NT2/D1 (cell line): ENCODE measurements at regions not wholly inside any gene's neighbourhood (a gene's known extent, or its start where the extent isn't known, plus 50 kb on each side); places are given as distances from the start of the nearest gene placed in this dataset.

Source experiments
- SUZ12 ChIP-seq: IDR thresholded peaks from 2 replicates; pipeline ENCODE4 v1.6.1; 2011; ENCODE audit not compliant: insufficient read length, insufficient read depth; ENCODE audit errors: extremely low read depth
- YY1 ChIP-seq: IDR thresholded peaks from 2 replicates; pipeline ENCODE4 v1.6.1; 2011; ENCODE audit not compliant: insufficient read length, insufficient read depth
- ZNF274 ChIP-seq: IDR thresholded peaks from 2 replicates; pipeline ENCODE4 v1.6.1; 2011; ENCODE audit warnings: mild to moderate bottlenecking, low read depth, low read length

DNA sequence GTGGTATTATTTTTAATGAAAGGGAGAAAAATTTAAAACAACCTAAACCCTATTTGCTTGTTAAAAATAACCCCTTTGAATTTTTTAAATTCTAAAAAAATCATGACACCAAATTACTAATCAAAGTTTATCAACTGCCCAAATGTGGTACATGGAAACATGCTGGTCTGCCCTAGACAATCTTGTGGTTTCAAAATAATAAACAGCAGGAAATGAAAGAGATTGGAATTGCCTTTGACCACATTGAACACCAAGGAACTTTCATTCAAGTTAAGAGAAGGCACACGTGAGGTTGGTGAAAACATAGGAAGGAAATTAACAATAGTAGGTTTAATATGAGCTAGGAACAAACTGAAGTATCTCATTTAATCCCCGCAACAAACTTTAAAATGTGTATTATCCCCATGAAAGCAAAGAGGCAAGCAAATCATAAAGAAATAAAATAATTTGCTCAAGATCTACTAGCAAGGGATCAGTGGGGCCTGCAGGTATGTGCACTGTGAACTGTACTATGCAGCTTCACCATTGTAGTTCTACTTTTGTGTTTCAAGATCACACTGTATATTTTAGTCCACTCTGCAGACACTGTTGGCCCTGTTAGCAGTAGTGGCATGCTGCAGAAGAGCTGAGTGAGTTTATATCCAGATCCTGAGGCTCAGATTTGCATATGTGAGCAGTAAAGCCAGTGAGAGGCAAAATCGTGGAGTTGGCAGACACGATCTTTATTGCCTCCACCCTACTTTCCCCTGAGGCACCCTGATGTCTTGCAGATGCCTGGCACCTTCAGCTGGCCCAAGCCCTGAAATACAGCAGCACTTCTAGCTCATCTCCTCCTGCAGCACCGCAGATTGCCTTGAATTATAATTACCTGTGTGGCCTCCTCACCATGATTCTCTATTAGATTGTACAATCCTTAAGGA lies 157.8 kb upstream of the TENT5A start:
- TF ChIP-seq YY1 (no peak), ZNF274 (no peak), SUZ12 (no peak)
